Liver (tissue), 8 donors: ENCODE measurements at regions not wholly inside any gene's neighbourhood (a gene's known extent, or its start where the extent isn't known, plus 50 kb on each side); places are given as distances from the start of the nearest gene placed in this dataset.

Experiments
- DNase-seq: peaks from one replicate; pipeline ENCODE4 v3.0.0-alpha.2; 2017; ENCODE audit warnings: low spot score
- H3K27ac ChIP-seq, 2 donors: one replicate each; pipeline ENCODE4 v1.7.0; 2013; ENCODE audit warnings: inconsistent platforms in 2 of 2, low read length in 2 of 2, control low read depth in 1 of 2, low read depth in 1 of 2, mild to moderate bottlenecking in 1 of 2
- H3K27me3 ChIP-seq, 4 donors: one replicate each; pipeline versions ENCODE4 v1.6.1 to v1.7.0; 2013; ENCODE audit warnings: low read length in 3 of 4, inconsistent platforms in 1 of 4, mild to moderate bottlenecking in 1 of 4, moderate library complexity in 1 of 4; ENCODE audit not compliant: control insufficient read depth in 4 of 4, insufficient read depth in 4 of 4
- H3K36me3 ChIP-seq, 4 donors: one replicate each; pipeline versions ENCODE4 v1.6.1 to v1.7.0; 2013; ENCODE audit warnings: low read length in 3 of 4, mild to moderate bottlenecking in 3 of 4, low read depth in 1 of 4, moderate library complexity in 1 of 4; ENCODE audit not compliant: control insufficient read depth in 4 of 4, insufficient read depth in 3 of 4
- H3K4me1 ChIP-seq, 4 donors: one replicate each; pipeline versions ENCODE4 v1.6.1 to v1.7.0; 2013; ENCODE audit warnings: low read length in 3 of 4, mild to moderate bottlenecking in 3 of 4, moderate library complexity in 1 of 4; ENCODE audit not compliant: control insufficient read depth in 4 of 4, insufficient read depth in 4 of 4
- H3K4me3 ChIP-seq, 3 donors: one replicate each; pipeline versions ENCODE4 v1.6.1 to v1.7.0; 2013; ENCODE audit warnings: low read length in 3 of 3, control low read depth in 1 of 3, low read depth in 1 of 3, mild to moderate bottlenecking in 1 of 3
- H3K9ac ChIP-seq, 2 donors: one replicate each; pipeline ENCODE4 v1.7.0; 2013; ENCODE audit warnings: low read length in 2 of 2, mild to moderate bottlenecking in 2 of 2, moderate library complexity in 2 of 2, control low read depth in 1 of 2, low read depth in 1 of 2
- H3K9me3 ChIP-seq, 4 donors: one replicate each; pipeline versions ENCODE4 v1.6.1 to v1.7.0; 2013; ENCODE audit warnings: low read length in 3 of 4; ENCODE audit not compliant: control insufficient read depth in 4 of 4
- ATF3 ChIP-seq: IDR thresholded peaks from 2 replicates; pipeline ENCODE4 v1.6.1; 2016; ENCODE audit warnings: antibody characterized with exemption
- EGR1 ChIP-seq, 2 donors: IDR thresholded peaks; 2 replicates each; pipeline ENCODE4 v1.6.1; 2016 to 2018; ENCODE audit warnings: antibody characterized with exemption in 2 of 2, low read depth in 2 of 2
- FOXA1 ChIP-seq: IDR thresholded peaks from 2 replicates; pipeline ENCODE4 v1.6.1; 2016; ENCODE audit warnings: antibody characterized with exemption
- GABPA ChIP-seq, 2 donors: IDR thresholded peaks in 1 of 2; conservative IDR thresholded peaks in 1 of 2; 2 replicates each; pipeline ENCODE4 v1.6.1; 2016; ENCODE audit warnings: antibody characterized with exemption in 2 of 2, mild to moderate bottlenecking in 1 of 2, moderate library complexity in 1 of 2
- JUND ChIP-seq, 2 donors: IDR thresholded peaks; 2 replicates each; pipeline ENCODE4 v1.6.1; 2016; ENCODE audit warnings: antibody characterized with exemption in 2 of 2
- NR2F2 ChIP-seq: IDR thresholded peaks from 2 replicates; pipeline ENCODE4 v1.6.1; 2016; ENCODE audit warnings: antibody characterized with exemption
- RXRA ChIP-seq, 2 donors: IDR thresholded peaks; 2 replicates each; pipeline ENCODE4 v1.6.1; 2017 to 2018; ENCODE audit warnings: antibody characterized with exemption in 2 of 2, mild to moderate bottlenecking in 1 of 2
- SP1 ChIP-seq: IDR thresholded peaks from 2 replicates; pipeline ENCODE4 v1.6.1; 2018; ENCODE audit warnings: antibody characterized with exemption, mild to moderate bottlenecking
- TAF1 ChIP-seq: conservative IDR thresholded peaks from 2 replicates; pipeline ENCODE4 v1.6.1; 2016; ENCODE audit warnings: antibody characterized with exemption, mild to moderate bottlenecking
- ZBTB33 ChIP-seq: IDR thresholded peaks from 2 replicates; pipeline ENCODE4 v1.6.1; 2016; ENCODE audit warnings: antibody characterized with exemption
- WGBS: extraction: QIAGEN DNeasy Blood & Tissue Kit; methylation state at CpG from one replicate; pipeline ENCODE4 v1.1.7; 2013; 5-methylcytosine and 5-hydroxymethylcytosine counted together
- TF ChIP-seq, protein P1 (sequence below): IDR thresholded peaks from 2 replicates; pipeline ENCODE4 v1.6.1; 2016; ENCODE audit warnings: antibody characterized with exemption, mild to moderate bottlenecking
- TF ChIP-seq, protein P2 (sequence below): IDR thresholded peaks from 2 replicates; pipeline ENCODE4 v1.6.1; 2016; ENCODE audit warnings: antibody characterized with exemption
- TF ChIP-seq, protein P3 (sequence below): fragments of 150-350 bp; IDR thresholded peaks from 2 replicates; pipeline ENCODE4 v1.5.1; 2017; ENCODE audit warnings: improper control_type of control experiment, low read depth, low read length; ENCODE audit not compliant: missing input control
- donor health status: healthy.
- donor health status: healthy.
- donor health status: healthy.
- donor health status: healthy.
- donor health status: healthy.

DNA sequence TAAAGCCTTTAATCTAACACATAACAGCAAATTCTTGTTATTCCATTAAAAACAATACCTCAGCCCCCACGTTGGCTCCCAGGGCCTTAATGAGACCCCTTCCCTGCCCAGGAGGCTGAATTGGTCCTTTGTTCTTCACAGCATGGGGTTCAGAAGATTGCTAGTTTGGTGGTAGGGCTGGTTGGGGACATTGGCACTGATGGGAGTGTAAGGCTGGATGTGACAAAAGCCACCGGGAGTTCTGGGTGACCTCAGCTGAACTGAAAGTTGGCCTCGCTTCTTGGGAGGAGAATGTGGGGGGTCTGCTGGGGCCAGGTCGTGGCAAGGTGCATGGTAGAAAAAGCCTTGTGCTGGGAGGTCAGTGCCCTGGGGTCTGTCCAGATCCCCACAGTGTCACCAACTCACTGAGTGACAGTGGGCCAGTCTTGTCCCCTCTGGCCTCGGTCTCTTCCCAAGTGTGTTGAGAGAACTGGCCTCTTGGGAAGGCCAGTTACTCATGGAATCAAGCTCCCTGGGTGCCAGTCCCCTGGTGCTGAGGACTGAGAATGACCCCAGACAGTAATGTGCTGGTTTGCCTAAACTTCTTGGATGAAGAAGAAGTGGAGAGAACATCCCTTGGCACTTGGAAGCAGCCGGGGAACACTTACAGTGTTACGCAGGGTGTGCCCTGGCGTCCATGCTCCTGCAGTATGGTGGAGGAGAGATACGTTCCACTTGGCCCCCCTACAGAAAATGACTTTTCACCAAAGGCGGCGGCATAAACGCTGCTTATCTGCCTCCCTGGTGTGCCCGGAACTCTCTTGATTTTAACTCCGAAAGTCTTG, 283.7 kb upstream of the RTL1 start:
- no peak overlapping the region for H3K27ac ChIP-seq
- no peak for DNase-seq
- WGBS, result 87% methylated on average over 14 of the region's 14 CpGs
- no peaks in the 10 kb centered on the region for H3K27me3 ChIP-seq
- H3K36me3 ChIP-seq, result no peaks in the 10 kb centered on the region
- H3K9ac ChIP-seq, result no peak overlapping the region
- TF ChIP-seq GABPA (IDR thresholded peaks at IDR 0.05 in 1 of 2, conservative IDR thresholded peaks at IDR 0.05 in 1 of 2), result no peak
- TF ChIP-seq, protein P1, sequence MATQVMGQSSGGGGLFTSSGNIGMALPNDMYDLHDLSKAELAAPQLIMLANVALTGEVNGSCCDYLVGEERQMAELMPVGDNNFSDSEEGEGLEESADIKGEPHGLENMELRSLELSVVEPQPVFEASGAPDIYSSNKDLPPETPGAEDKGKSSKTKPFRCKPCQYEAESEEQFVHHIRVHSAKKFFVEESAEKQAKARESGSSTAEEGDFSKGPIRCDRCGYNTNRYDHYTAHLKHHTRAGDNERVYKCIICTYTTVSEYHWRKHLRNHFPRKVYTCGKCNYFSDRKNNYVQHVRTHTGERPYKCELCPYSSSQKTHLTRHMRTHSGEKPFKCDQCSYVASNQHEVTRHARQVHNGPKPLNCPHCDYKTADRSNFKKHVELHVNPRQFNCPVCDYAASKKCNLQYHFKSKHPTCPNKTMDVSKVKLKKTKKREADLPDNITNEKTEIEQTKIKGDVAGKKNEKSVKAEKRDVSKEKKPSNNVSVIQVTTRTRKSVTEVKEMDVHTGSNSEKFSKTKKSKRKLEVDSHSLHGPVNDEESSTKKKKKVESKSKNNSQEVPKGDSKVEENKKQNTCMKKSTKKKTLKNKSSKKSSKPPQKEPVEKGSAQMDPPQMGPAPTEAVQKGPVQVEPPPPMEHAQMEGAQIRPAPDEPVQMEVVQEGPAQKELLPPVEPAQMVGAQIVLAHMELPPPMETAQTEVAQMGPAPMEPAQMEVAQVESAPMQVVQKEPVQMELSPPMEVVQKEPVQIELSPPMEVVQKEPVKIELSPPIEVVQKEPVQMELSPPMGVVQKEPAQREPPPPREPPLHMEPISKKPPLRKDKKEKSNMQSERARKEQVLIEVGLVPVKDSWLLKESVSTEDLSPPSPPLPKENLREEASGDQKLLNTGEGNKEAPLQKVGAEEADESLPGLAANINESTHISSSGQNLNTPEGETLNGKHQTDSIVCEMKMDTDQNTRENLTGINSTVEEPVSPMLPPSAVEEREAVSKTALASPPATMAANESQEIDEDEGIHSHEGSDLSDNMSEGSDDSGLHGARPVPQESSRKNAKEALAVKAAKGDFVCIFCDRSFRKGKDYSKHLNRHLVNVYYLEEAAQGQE, result no peak
- TF ChIP-seq EGR1 (IDR thresholded peaks at IDR 0.05; ENCODE audit: low read depth in 2 of 2), result no peak
- no peaks in the 10 kb centered on the region for H3K4me1 ChIP-seq
- no peaks in the 10 kb centered on the region for H3K9me3 ChIP-seq
- no peak overlapping the region for H3K4me3 ChIP-seq

GRCh38 chr14:101187816-101188570, 284.5 kb upstream of the RTL1 start:
- H3K27ac ChIP-seq, result no peak overlapping the region
- no peak overlapping the region for H3K4me3 ChIP-seq
- H3K36me3 ChIP-seq, result no peaks in the 10 kb centered on the region
- H3K27me3 ChIP-seq, result no peaks in the 10 kb centered on the region
- no peaks in the 10 kb centered on the region for H3K4me1 ChIP-seq
- DNase-seq, result peak; percentile 22
- WGBS, result 83% methylated on average over 14 of the region's 14 CpGs
- no peak overlapping the region for H3K9ac ChIP-seq
- TF ChIP-seq, protein P2, sequence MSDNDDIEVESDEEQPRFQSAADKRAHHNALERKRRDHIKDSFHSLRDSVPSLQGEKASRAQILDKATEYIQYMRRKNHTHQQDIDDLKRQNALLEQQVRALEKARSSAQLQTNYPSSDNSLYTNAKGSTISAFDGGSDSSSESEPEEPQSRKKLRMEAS, result no peak
- TF ChIP-seq GABPA (IDR thresholded peaks at IDR 0.05 in 1 of 2, conservative IDR thresholded peaks at IDR 0.05 in 1 of 2) (no peak), ATF3 (no peak), SP1 (no peak), RXRA (IDR thresholded peaks at IDR 0.05) (no peak), TAF1 (no peak), JUND (IDR thresholded peaks at IDR 0.05) (no peak), ZBTB33 (no peak), EGR1 (IDR thresholded peaks at IDR 0.05; ENCODE audit: low read depth in 2 of 2) (no peak), FOXA1 (no peak), NR2F2 (no peak)
- TF ChIP-seq, protein P1, result no peak
- TF ChIP-seq, protein P3, sequence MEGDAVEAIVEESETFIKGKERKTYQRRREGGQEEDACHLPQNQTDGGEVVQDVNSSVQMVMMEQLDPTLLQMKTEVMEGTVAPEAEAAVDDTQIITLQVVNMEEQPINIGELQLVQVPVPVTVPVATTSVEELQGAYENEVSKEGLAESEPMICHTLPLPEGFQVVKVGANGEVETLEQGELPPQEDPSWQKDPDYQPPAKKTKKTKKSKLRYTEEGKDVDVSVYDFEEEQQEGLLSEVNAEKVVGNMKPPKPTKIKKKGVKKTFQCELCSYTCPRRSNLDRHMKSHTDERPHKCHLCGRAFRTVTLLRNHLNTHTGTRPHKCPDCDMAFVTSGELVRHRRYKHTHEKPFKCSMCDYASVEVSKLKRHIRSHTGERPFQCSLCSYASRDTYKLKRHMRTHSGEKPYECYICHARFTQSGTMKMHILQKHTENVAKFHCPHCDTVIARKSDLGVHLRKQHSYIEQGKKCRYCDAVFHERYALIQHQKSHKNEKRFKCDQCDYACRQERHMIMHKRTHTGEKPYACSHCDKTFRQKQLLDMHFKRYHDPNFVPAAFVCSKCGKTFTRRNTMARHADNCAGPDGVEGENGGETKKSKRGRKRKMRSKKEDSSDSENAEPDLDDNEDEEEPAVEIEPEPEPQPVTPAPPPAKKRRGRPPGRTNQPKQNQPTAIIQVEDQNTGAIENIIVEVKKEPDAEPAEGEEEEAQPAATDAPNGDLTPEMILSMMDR, result no peak
- H3K9me3 ChIP-seq, result no peaks in the 10 kb centered on the region
